OCI-LY7 (cell line): ENCODE measurements at regions not wholly inside any gene's neighbourhood (a gene's known extent, or its start where the extent isn't known, plus 50 kb on each side); places are given as distances from the start of the nearest gene placed in this dataset.

Experiments used
- CTCF ChIP-seq: fragments of 200-600 bp; sonication (generic); conservative IDR thresholded peaks from 2 replicates; pipeline ENCODE4 v1.5.1; 2014; ENCODE audit warnings: mild to moderate bottlenecking, antibody characterized with exemption, low read length, moderate library complexity, mixed read lengths
- EZH2phosphoT487 ChIP-seq: fragments of 200-600 bp; sonication (generic); IDR thresholded peaks from 2 replicates; pipeline ENCODE4 v1.6.1; 2018; ENCODE audit warnings: low read depth, borderline replicate concordance, mild to moderate bottlenecking, mixed run types, antibody characterized with exemption, low read length, moderate library complexity, mixed read lengths

GRCh38 chr1:36562181-36562685 lies 79.5 kb upstream of the CSF3R start:
- TF ChIP-seq CTCF (no peak), EZH2phosphoT487 (no peak)
